H1 (cell line): ENCODE measurements at regions not wholly inside any gene's neighbourhood (a gene's known extent, or its start where the extent isn't known, plus 50 kb on each side); places are given as distances from the start of the nearest gene placed in this dataset.

ENCODE experiments used
- CTBP2 ChIP-seq: IDR thresholded peaks from 2 replicates; pipeline ENCODE4 v1.7.0; 2011; ENCODE audit warnings: borderline replicate concordance, mild to moderate bottlenecking, moderate library complexity, mixed read lengths, low read length; ENCODE audit not compliant: insufficient read depth, insufficient read length
- FOSL1 ChIP-seq: IDR thresholded peaks from 2 replicates; pipeline ENCODE4 v1.6.1; 2011; ENCODE audit warnings: mild to moderate bottlenecking, low read depth, low read length, moderate library complexity; ENCODE audit not compliant: insufficient read depth
- GTF2F1 ChIP-seq: IDR thresholded peaks from 2 replicates; pipeline ENCODE4 v1.6.1; 2012; ENCODE audit warnings: low read depth, low read length, improper control_type of control experiment, borderline replicate concordance
- RXRA ChIP-seq: IDR thresholded peaks from 2 replicates; pipeline ENCODE4 v1.6.1; 2011; ENCODE audit warnings: low read depth, mild to moderate bottlenecking, low read length, moderate library complexity; ENCODE audit not compliant: insufficient read depth
- SRF ChIP-seq: IDR thresholded peaks from 2 replicates; pipeline ENCODE4 v1.6.1; 2011; ENCODE audit warnings: mild to moderate bottlenecking, low read depth, low read length, moderate library complexity
- ZNF274 ChIP-seq: IDR thresholded peaks from 2 replicates; pipeline ENCODE4 v1.7.0; 2012; ENCODE audit warnings: low read length, borderline replicate concordance; ENCODE audit errors: extremely low read depth
- TF ChIP-seq, protein P1 (sequence below): fragments of 300-600 bp; sonication (generic); IDR thresholded peaks from 2 replicates; pipeline ENCODE4 v1.7.1; 2012; ENCODE audit warnings: low read length, moderate library complexity, mild to moderate bottlenecking, inconsistent platforms; ENCODE audit not compliant: insufficient replicate concordance

DNA sequence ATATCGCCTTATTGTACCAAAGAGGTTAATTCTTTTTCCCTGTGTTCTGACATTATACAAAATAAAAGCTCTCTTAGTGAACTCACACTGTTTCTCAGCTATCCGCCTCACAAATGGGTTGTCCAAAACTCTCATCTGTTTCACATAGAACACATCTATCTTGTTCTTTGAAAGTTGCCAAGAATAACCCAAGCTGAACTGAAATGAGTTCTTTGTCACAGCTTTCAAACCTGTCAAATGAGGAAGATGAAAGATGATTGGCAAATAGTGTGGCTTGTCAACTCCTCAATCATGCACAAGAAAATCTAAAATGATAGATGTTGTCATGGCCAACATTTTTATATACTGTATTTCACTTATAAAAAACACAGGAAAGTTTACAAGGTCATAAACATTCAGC lies 168.1 kb upstream of the OSTN start (continued):
- no peak for TF ChIP-seq SRF
- TF ChIP-seq ZNF274 = no peak
- TF ChIP-seq, protein P1, sequence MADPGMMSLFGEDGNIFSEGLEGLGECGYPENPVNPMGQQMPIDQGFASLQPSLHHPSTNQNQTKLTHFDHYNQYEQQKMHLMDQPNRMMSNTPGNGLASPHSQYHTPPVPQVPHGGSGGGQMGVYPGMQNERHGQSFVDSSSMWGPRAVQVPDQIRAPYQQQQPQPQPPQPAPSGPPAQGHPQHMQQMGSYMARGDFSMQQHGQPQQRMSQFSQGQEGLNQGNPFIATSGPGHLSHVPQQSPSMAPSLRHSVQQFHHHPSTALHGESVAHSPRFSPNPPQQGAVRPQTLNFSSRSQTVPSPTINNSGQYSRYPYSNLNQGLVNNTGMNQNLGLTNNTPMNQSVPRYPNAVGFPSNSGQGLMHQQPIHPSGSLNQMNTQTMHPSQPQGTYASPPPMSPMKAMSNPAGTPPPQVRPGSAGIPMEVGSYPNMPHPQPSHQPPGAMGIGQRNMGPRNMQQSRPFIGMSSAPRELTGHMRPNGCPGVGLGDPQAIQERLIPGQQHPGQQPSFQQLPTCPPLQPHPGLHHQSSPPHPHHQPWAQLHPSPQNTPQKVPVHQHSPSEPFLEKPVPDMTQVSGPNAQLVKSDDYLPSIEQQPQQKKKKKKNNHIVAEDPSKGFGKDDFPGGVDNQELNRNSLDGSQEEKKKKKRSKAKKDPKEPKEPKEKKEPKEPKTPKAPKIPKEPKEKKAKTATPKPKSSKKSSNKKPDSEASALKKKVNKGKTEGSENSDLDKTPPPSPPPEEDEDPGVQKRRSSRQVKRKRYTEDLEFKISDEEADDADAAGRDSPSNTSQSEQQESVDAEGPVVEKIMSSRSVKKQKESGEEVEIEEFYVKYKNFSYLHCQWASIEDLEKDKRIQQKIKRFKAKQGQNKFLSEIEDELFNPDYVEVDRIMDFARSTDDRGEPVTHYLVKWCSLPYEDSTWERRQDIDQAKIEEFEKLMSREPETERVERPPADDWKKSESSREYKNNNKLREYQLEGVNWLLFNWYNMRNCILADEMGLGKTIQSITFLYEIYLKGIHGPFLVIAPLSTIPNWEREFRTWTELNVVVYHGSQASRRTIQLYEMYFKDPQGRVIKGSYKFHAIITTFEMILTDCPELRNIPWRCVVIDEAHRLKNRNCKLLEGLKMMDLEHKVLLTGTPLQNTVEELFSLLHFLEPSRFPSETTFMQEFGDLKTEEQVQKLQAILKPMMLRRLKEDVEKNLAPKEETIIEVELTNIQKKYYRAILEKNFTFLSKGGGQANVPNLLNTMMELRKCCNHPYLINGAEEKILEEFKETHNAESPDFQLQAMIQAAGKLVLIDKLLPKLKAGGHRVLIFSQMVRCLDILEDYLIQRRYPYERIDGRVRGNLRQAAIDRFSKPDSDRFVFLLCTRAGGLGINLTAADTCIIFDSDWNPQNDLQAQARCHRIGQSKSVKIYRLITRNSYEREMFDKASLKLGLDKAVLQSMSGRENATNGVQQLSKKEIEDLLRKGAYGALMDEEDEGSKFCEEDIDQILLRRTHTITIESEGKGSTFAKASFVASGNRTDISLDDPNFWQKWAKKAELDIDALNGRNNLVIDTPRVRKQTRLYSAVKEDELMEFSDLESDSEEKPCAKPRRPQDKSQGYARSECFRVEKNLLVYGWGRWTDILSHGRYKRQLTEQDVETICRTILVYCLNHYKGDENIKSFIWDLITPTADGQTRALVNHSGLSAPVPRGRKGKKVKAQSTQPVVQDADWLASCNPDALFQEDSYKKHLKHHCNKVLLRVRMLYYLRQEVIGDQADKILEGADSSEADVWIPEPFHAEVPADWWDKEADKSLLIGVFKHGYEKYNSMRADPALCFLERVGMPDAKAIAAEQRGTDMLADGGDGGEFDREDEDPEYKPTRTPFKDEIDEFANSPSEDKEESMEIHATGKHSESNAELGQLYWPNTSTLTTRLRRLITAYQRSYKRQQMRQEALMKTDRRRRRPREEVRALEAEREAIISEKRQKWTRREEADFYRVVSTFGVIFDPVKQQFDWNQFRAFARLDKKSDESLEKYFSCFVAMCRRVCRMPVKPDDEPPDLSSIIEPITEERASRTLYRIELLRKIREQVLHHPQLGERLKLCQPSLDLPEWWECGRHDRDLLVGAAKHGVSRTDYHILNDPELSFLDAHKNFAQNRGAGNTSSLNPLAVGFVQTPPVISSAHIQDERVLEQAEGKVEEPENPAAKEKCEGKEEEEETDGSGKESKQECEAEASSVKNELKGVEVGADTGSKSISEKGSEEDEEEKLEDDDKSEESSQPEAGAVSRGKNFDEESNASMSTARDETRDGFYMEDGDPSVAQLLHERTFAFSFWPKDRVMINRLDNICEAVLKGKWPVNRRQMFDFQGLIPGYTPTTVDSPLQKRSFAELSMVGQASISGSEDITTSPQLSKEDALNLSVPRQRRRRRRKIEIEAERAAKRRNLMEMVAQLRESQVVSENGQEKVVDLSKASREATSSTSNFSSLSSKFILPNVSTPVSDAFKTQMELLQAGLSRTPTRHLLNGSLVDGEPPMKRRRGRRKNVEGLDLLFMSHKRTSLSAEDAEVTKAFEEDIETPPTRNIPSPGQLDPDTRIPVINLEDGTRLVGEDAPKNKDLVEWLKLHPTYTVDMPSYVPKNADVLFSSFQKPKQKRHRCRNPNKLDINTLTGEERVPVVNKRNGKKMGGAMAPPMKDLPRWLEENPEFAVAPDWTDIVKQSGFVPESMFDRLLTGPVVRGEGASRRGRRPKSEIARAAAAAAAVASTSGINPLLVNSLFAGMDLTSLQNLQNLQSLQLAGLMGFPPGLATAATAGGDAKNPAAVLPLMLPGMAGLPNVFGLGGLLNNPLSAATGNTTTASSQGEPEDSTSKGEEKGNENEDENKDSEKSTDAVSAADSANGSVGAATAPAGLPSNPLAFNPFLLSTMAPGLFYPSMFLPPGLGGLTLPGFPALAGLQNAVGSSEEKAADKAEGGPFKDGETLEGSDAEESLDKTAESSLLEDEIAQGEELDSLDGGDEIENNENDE = no peak
- no peak for TF ChIP-seq GTF2F1
- TF ChIP-seq CTBP2 = no peak
- TF ChIP-seq FOSL1 = no peak
- no peak for TF ChIP-seq RXRA
